Smooth muscle cell (in vitro differentiated cells): ENCODE measurements at regions not wholly inside any gene's neighbourhood (a gene's known extent, or its start where the extent isn't known, plus 50 kb on each side); places are given as distances from the start of the nearest gene placed in this dataset.

ENCODE experiments used
- DNase-seq: peaks from one replicate; lab custom pipeline; 2025; ENCODE audit not compliant: unreplicated experiment; lab: John Stamatoyannopoulos, UW
- H2AFZ ChIP-seq: fragments of 200-600 bp; sonication (generic); 2 replicates; pipeline ENCODE4 v1.6.0; 2016; ENCODE audit warnings: antibody characterized with exemption, low read depth, mild to moderate bottlenecking
- H3F3A ChIP-seq: fragments of 200-600 bp; sonication (generic); 2 replicates; pipeline ENCODE4 v1.6.0; 2017; ENCODE audit warnings: antibody characterized with exemption, low read depth
- H3K27ac ChIP-seq: fragments of 200-600 bp; sonication (generic); 2 replicates; pipeline ENCODE4 v1.5.1; 2016; ENCODE audit warnings: low read depth, mild to moderate bottlenecking
- H3K27me3 ChIP-seq: fragments of 200-600 bp; sonication (generic); 2 replicates; pipeline ENCODE4 v1.6.1; 2016; ENCODE audit warnings: low read depth, mild to moderate bottlenecking
- H3K36me3 ChIP-seq: fragments of 200-600 bp; sonication (generic); 2 replicates; pipeline ENCODE4 v1.5.1; 2016; ENCODE audit warnings: low read depth
- H3K4me1 ChIP-seq: fragments of 200-600 bp; sonication (generic); 2 replicates; pipeline ENCODE4 v1.5.1; 2016; ENCODE audit warnings: low read depth
- H3K4me2 ChIP-seq: fragments of 200-600 bp; sonication (generic); 2 replicates; pipeline ENCODE4 v1.6.0; 2016; ENCODE audit warnings: mild to moderate bottlenecking
- H3K4me3 ChIP-seq: fragments of 200-600 bp; sonication (generic); 2 replicates; pipeline ENCODE4 v1.5.1; 2016; ENCODE audit warnings: mild to moderate bottlenecking
- H3K79me2 ChIP-seq: fragments of 200-600 bp; sonication (generic); 2 replicates; pipeline ENCODE4 v1.6.0; 2016; ENCODE audit warnings: low read depth, mild to moderate bottlenecking
- H3K9ac ChIP-seq: fragments of 200-600 bp; sonication (generic); 2 replicates; pipeline ENCODE4 v1.6.0; 2016; ENCODE audit warnings: low read depth
- H3K9me3 ChIP-seq: fragments of 200-600 bp; sonication (generic); replicated peaks from 2 replicates; pipeline ENCODE4 v1.5.1; 2016; ENCODE audit warnings: low read depth
- H4K20me1 ChIP-seq: fragments of 200-600 bp; sonication (generic); 2 replicates; pipeline ENCODE4 v1.6.0; 2016; ENCODE audit warnings: low read depth
- CTCF ChIP-seq: fragments of 200-600 bp; sonication (generic); IDR thresholded peaks from 2 replicates; pipeline ENCODE4 v1.5.1; 2017; ENCODE audit warnings: borderline replicate concordance, mild to moderate bottlenecking, antibody characterized with exemption; ENCODE audit not compliant: insufficient read depth, poor library complexity, severe bottlenecking
- WGBS: methylation state at CpG from one replicate; pipeline ENCODE4 v1.1.7; 2016; ENCODE audit warnings: low lambda C conversion rate; 5-methylcytosine and 5-hydroxymethylcytosine counted together

DNA sequence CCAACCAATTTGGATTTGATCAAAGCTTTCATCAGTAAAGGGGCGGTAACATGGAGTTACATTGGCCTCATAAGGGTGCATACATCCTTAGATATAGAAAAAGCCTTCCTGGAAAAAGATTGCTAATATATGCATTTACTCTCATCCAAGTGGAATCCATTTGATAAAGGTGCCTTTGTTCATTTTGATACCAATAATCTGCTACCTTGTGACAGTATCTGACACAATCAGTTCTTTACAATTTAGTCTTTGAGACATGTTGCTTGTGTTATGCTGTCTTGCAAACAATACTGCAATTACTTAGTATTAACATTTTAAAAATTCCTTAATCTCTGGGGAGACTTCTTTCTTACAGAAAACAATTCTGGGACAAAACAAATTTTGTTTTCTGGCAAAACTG is 654.4 kb upstream of the SLC35B3 start:
- Histone ChIP-seq H3K36me3 (no peaks in the 10 kb centered on the region), H3K27me3 (peaks cover 5% of the 10 kb centered on the region), H3K9me3 (no peaks in the 10 kb centered on the region), H3K4me1 (peaks cover 10% of the 10 kb centered on the region), H2AFZ (no peak overlapping the region), H3K4me2 (no peak overlapping the region), H3K27ac (no peak overlapping the region), H3K79me2 (no peaks in the 10 kb centered on the region), H3K4me3 (no peak overlapping the region), H3K9ac (no peak overlapping the region), H3F3A (no peaks in the 10 kb centered on the region), H4K20me1 (no peaks in the 10 kb centered on the region)
- WGBS, result 100% methylated on average over 1 of the region's 1 CpG
- TF ChIP-seq CTCF, result no peak
- DNase-seq, result no peak

GRCh38 chr6:9087470-9087869 is 652.1 kb upstream of the SLC35B3 start:
- Histone ChIP-seq H3K79me2 (no peaks in the 10 kb centered on the region), H3K4me2 (no peak overlapping the region), H3K4me3 (no peak overlapping the region), H2AFZ (no peak overlapping the region), H3K27ac (no peak overlapping the region), H3K4me1 (peaks cover 17% of the 10 kb centered on the region), H3K27me3 (peaks cover 5% of the 10 kb centered on the region), H3K36me3 (no peaks in the 10 kb centered on the region), H3F3A (no peaks in the 10 kb centered on the region), H3K9ac (no peak overlapping the region), H4K20me1 (no peaks in the 10 kb centered on the region), H3K9me3 (no peaks in the 10 kb centered on the region)
- TF ChIP-seq CTCF, result no peak
- DNase-seq, result no peak
- 71% methylated on average over 5 of the region's 5 CpGs for WGBS

- no peak overlapping the region for H3K27ac ChIP-seq
- H3K79me2 ChIP-seq, result no peaks in the 10 kb centered on the region
- H3K9me3 ChIP-seq, result no peaks in the 10 kb centered on the region
- H2AFZ ChIP-seq, result no peak overlapping the region
- no peak overlapping the region for H3K9ac ChIP-seq
- no peak for TF ChIP-seq CTCF
- H3K4me1 ChIP-seq, result peaks cover 17% of the 10 kb centered on the region
- WGBS, result 65% methylated on average over 4 of the region's 4 CpGs
- no peak for DNase-seq
- H3K27me3 ChIP-seq, result no peaks in the 10 kb centered on the region
- H3K4me2 ChIP-seq, result no peak overlapping the region
- H3K36me3 ChIP-seq, result no peaks in the 10 kb centered on the region
- no peaks in the 10 kb centered on the region for H3F3A ChIP-seq
- no peak overlapping the region for H3K4me3 ChIP-seq
- H4K20me1 ChIP-seq, result no peaks in the 10 kb centered on the region
These were observed 651.0 kb upstream of the SLC35B3 start for GRCh38 chr6:9086331-9086730.

DNA sequence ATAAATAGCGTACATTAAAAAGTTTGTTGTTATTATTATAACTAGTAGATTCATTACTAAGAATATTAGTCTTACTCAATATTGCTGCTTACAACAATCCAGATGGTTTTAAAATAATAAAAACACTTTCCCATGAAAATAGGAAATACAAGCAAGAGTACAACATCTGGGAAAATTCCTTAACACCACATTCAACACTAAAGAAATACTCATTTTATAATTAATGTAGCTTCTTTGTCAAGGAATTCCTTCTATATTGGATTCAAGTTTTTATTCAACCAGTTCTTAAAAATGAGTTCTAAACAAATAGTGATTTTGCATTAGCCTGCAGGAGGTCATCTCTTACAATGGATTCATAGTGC is 650.3 kb upstream of the SLC35B3 start:
- Histone ChIP-seq H3K36me3 (no peaks in the 10 kb centered on the region), H3K27ac (no peak overlapping the region), H3K9me3 (no peaks in the 10 kb centered on the region), H3K4me3 (no peak overlapping the region), H3K79me2 (no peaks in the 10 kb centered on the region), H3K9ac (no peak overlapping the region), H2AFZ (no peak overlapping the region), H3K27me3 (no peaks in the 10 kb centered on the region), H3K4me1 (peaks cover 17% of the 10 kb centered on the region), H3F3A (no peaks in the 10 kb centered on the region), H4K20me1 (no peaks in the 10 kb centered on the region), H3K4me2 (no peak overlapping the region)
- 100% methylated on average over 1 of the region's 1 CpG for WGBS
- TF ChIP-seq CTCF, result no peak
- no peak for DNase-seq
